ENCODE measurements at regions not wholly inside any gene's neighbourhood (a gene's known extent, or its start where the extent isn't known, plus 50 kb on each side); places are given as distances from the start of the nearest gene placed in this dataset.

GRCh38 chr7:46742601-46743000, 821.5 kb upstream of the IGFBP3 start:
- ChIA-PET RAD21 (ENCODE audit: low non-redundant PET in 1 of 2, low total read pairs in 2 of 2, uncharacterized antibody in 2 of 2, unreplicated experiment in 2 of 2) (no interaction called here), CTCF (no interaction called here), POLR2A (no interaction called here)
- Histone ChIP-seq H2AFZ (ENCODE audit: low read depth, low read length, poor library complexity, severe bottlenecking) (no peak overlapping the region), H3K79me2 (ENCODE audit: insufficient read depth, low read length) (no peaks in the 10 kb centered on the region), H4K20me1 (ENCODE audit: insufficient read depth) (no peaks in the 10 kb centered on the region), H3K4me3 (replicated peaks in 1 of 2; ENCODE audit: low read depth in 1 of 2, low read length in 2 of 2) (no peak overlapping the region), H3K27ac (ENCODE audit: low read depth, low read length) (no peak overlapping the region), H3K9me3 (ENCODE audit: control insufficient read depth in 1 of 2, insufficient read depth in 1 of 2, low read depth in 1 of 2, low read length in 2 of 2) (no peaks in the 10 kb centered on the region), H3K27me3 (ENCODE audit: insufficient read depth, low read length) (no peaks in the 10 kb centered on the region), H3K4me1 (ENCODE audit: control insufficient read depth in 1 of 2, insufficient read depth in 2 of 2, low read length in 2 of 2) (peaks cover 8 to 9% of the 10 kb centered on the region in 2 experiments; a peak in 3 of 4 replicates), H3K4me2 (ENCODE audit: low read length) (no peak overlapping the region), H3K36me3 (ENCODE audit: control insufficient read depth in 1 of 2, insufficient read depth in 2 of 2, low read length in 2 of 2) (no peaks in the 10 kb centered on the region), H3K9ac (ENCODE audit: low read length) (no peak overlapping the region), H3K9me2 (ENCODE audit: insufficient read depth) (no peaks in the 10 kb centered on the region)
- no TSS peak for BruUV-seq (replicated peaks)
- no peak for DNase-seq (ENCODE audit: low read depth, low spot score)
- no peak for ATAC-seq
- TF ChIP-seq SP1 (IDR thresholded peaks at IDR 0.05; ENCODE audit: low read depth) (no peak), TCF7L2 (IDR thresholded peaks at IDR 0.05; ENCODE audit: borderline replicate concordance, extremely low read depth, insufficient read depth, insufficient read length) (no peak), SRF (IDR thresholded peaks at IDR 0.05; ENCODE audit: low read depth) (no peak), EGR1 (IDR thresholded peaks at IDR 0.05; ENCODE audit: low read depth) (no peak), ZFX (IDR thresholded peaks at IDR 0.05) (no peak), REST (IDR thresholded peaks at IDR 0.05; ENCODE audit: low read depth) (no peak), POLR2AphosphoS5 (IDR thresholded peaks at IDR 0.05; ENCODE audit: low read depth, low read length) (no peak), CTCF (IDR thresholded peaks at IDR 0.05 in 2 of 3, conservative IDR thresholded peaks at IDR 0.05 in 1 of 3; ENCODE audit: borderline replicate concordance in 1 of 3, insufficient read depth in 1 of 3, low read depth in 2 of 3, low read length in 2 of 3) (no peak), ELF1 (IDR thresholded peaks at IDR 0.05; ENCODE audit: borderline replicate concordance, low read depth) (no peak), EZH2phosphoT487 (IDR thresholded peaks at IDR 0.05; ENCODE audit: borderline replicate concordance) (no peak), ATF3 (IDR thresholded peaks at IDR 0.05) (no peak), YY1 (IDR thresholded peaks at IDR 0.05; ENCODE audit: extremely low read depth, insufficient replicate concordance, low read depth, low read length) (no peak), EZH2 (IDR thresholded peaks at IDR 0.05) (no peak)
- intact Hi-C loops (cut with micrococcal nuclease): no loop called here
